ENCODE measurements at regions not wholly inside any gene's neighbourhood (a gene's known extent, or its start where the extent isn't known, plus 50 kb on each side); places are given as distances from the start of the nearest gene placed in this dataset.

GRCh38 chr3:34247401-34247800 is 449.0 kb downstream of the PDCD6IP start:
- no peak for ATAC-seq
- H3K27me3 ChIP-seq (ENCODE audit: control insufficient read depth, insufficient read depth, low read length) = no peaks in the 10 kb centered on the region
- H3K9me3 ChIP-seq (ENCODE audit: control insufficient read depth, insufficient read depth, low read depth, low read length) = no peaks in the 10 kb centered on the region
- ChIA-PET CTCF (no interaction called here), POLR2A (no interaction called here)
- intact Hi-C loops (cut with micrococcal nuclease; ENCODE audit: unreplicated experiment) (no loop called here), in situ Hi-C loops (cut with HindIII; ENCODE audit: low pct_unique_long_range_greater_than_20kb, low sequenced_read_pairs) (no loop called here)
- H3K27ac ChIP-seq (ENCODE audit: low read length) = no peak overlapping the region
- H3K4me1 ChIP-seq (ENCODE audit: control insufficient read depth, insufficient read depth, low read length) = no peaks in the 10 kb centered on the region
- TF ChIP-seq CTCF (IDR thresholded peaks at IDR 0.05) = no peak
- TF ChIP-seq TCF7L2 (IDR thresholded peaks at IDR 0.05; ENCODE audit: low read depth, low read length) = no peak
- no peak for TF ChIP-seq REST (IDR thresholded peaks at IDR 0.05; ENCODE audit: insufficient read depth in 1 of 2, low read depth in 2 of 2, low read length in 1 of 2)
- no peak for TF ChIP-seq POLR2AphosphoS5 (IDR thresholded peaks at IDR 0.05; ENCODE audit: low read depth, low read length)
- TF ChIP-seq SIN3A (IDR thresholded peaks at IDR 0.05; ENCODE audit: borderline replicate concordance, insufficient read depth, low read depth, low read length) = no peak
- H3K36me3 ChIP-seq (ENCODE audit: control insufficient read depth, insufficient read depth, low read length) = no peaks in the 10 kb centered on the region
- BruUV-seq (replicated peaks) = no TSS peak
- DNase-seq (ENCODE audit: low read depth, low spot score) = no peak
- no peak overlapping the region for H3K4me3 ChIP-seq (ENCODE audit: low read depth in 2 of 2, low read length in 2 of 2)

- Histone ChIP-seq H3K9me3 (ENCODE audit: control insufficient read depth, insufficient read depth, low read depth, low read length) (no peaks in the 10 kb centered on the region), H3K36me3 (ENCODE audit: control insufficient read depth, insufficient read depth, low read length) (no peaks in the 10 kb centered on the region), H3K4me1 (ENCODE audit: control insufficient read depth, insufficient read depth, low read length) (no peaks in the 10 kb centered on the region), H3K4me3 (ENCODE audit: low read depth in 2 of 2, low read length in 2 of 2) (no peak overlapping the region), H3K27ac (ENCODE audit: low read length) (no peak overlapping the region), H3K27me3 (ENCODE audit: control insufficient read depth, insufficient read depth, low read length) (no peaks in the 10 kb centered on the region)
- BruUV-seq (replicated peaks) = no TSS peak
- ATAC-seq (no peak), DNase-seq (ENCODE audit: low read depth, low spot score) (no peak)
- intact Hi-C loops (cut with micrococcal nuclease; ENCODE audit: unreplicated experiment) = no loop called here
- in situ Hi-C loops (cut with HindIII; ENCODE audit: low pct_unique_long_range_greater_than_20kb, low sequenced_read_pairs) = no loop called here
- TF ChIP-seq CTCF (IDR thresholded peaks at IDR 0.05) (no peak), REST (IDR thresholded peaks at IDR 0.05; ENCODE audit: insufficient read depth in 1 of 2, low read depth in 2 of 2, low read length in 1 of 2) (no peak), TCF7L2 (IDR thresholded peaks at IDR 0.05; ENCODE audit: low read depth, low read length) (no peak), SIN3A (IDR thresholded peaks at IDR 0.05; ENCODE audit: borderline replicate concordance, insufficient read depth, low read depth, low read length) (no peak), POLR2AphosphoS5 (IDR thresholded peaks at IDR 0.05; ENCODE audit: low read depth, low read length) (no peak)
- POLR2A ChIA-PET = no interaction called here
- CTCF ChIA-PET = no interaction called here
Observed at GRCh38 chr3:34248352-34248751, 449.9 kb downstream of the PDCD6IP start.
